GM18867 (cell line): ENCODE measurements at regions not wholly inside any gene's neighbourhood (a gene's known extent, or its start where the extent isn't known, plus 50 kb on each side); places are given as distances from the start of the nearest gene placed in this dataset.

Experiments used
- ATAC-seq: cut with Tn5 transposase; IDR thresholded peaks from one replicate; pipeline ENCODE4 v1.9.1; 2021; ENCODE audit warnings: mild to moderate bottlenecking, moderate library complexity; ENCODE audit not compliant: unreplicated experiment

DNA sequence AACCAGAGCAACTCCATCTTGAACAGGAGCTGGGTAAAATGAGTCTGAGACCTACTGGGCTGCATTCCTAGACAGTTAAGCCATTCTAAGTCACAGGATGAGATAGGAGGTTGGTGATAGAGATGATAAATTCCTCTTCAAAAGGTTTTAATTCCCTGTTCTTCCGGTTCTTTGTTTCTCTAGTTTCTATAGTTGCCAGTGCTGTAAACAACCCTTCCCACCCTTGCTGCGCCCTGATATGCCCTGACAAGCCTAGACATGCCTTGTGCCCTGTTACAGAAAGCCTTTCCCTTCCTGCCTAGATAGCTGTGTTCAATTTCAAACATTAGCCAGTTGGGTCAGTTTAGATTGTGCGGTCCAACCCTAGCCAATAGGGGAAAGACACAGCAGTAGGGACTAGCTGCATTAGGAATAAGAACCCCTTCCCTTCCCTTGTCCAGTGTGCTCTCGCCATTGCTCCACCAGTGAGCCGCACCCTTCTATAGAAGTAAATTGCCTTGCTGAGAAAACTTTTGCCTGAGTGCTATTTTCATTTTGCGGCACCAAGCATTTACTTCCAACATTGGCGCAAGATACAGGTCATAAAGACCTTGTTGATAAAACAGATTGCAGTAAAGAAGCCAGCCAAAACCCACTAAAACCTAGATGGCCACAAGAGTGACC, 52.5 kb upstream of the CCN2 start:
- no peak for ATAC-seq
